ENCODE measurements at regions not wholly inside any gene's neighbourhood (a gene's known extent, or its start where the extent isn't known, plus 50 kb on each side); places are given as distances from the start of the nearest gene placed in this dataset.
A peak's percentile ranks its signal among the peaks of the same experiment; 100 is the strongest.
"Not testable (repeated sequence)": the region's sequence is repeated elsewhere in the genome, so short reads cannot be mapped to it uniquely, and the experiment has no call there.

DNA sequence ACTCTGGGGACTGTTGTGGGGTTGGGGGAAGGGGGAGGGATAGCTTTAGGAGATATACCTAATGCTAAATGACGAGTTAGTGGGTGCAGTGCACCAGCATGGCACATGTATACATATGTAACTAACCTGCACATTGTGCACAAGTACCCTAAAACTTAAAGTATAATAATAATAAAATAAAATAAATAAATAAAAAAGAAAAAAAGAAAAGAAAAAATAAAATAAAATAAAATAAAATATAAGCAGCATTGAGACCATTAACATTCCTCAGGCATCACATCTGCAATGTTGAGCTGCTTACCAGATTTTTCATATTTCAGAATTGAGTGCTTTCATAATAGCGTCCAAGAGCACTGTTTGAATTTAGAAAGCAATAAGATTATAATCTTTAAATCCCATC, 263.2 kb upstream of the GJE1 start:
- not testable (repeated sequence) for H2BK15ac ChIP-seq (replicated peaks; ENCODE audit: low read depth); H3K27me3 ChIP-seq (ENCODE audit: insufficient read depth, low read length, poor library complexity); H4K5ac ChIP-seq (ENCODE audit: low read length); H2BK120ac ChIP-seq (ENCODE audit: low read depth, low read length); H2BK5ac ChIP-seq (ENCODE audit: low read length); H3K27ac ChIP-seq (ENCODE audit: low read depth, low read length); H3K18ac ChIP-seq (ENCODE audit: low read length); H3K23ac ChIP-seq (ENCODE audit: low read length); H3K36me3 ChIP-seq (ENCODE audit: control insufficient read depth, insufficient read depth, low read length); H3K79me1 ChIP-seq (ENCODE audit: low read length); H4K8ac ChIP-seq (ENCODE audit: low read depth, low read length); H3K4me2 ChIP-seq (ENCODE audit: low read length); H2AK5ac ChIP-seq (ENCODE audit: low read length); H3K9ac ChIP-seq (ENCODE audit: low read length); H3K4me3 ChIP-seq (ENCODE audit: low read length); DNase-seq; H3K56ac ChIP-seq (ENCODE audit: low read length); H3K4me1 ChIP-seq (ENCODE audit: control insufficient read depth, low read depth, low read length); H3K79me2 ChIP-seq (ENCODE audit: control insufficient read depth, insufficient read depth, low read length); H3K4ac ChIP-seq (ENCODE audit: low read depth, low read length)
- no CpG with 5 or more reads among the region's 2 CpGs for WGBS (ENCODE audit: extremely low coverage, insufficient coverage, low lambda C conversion rate)

DNA sequence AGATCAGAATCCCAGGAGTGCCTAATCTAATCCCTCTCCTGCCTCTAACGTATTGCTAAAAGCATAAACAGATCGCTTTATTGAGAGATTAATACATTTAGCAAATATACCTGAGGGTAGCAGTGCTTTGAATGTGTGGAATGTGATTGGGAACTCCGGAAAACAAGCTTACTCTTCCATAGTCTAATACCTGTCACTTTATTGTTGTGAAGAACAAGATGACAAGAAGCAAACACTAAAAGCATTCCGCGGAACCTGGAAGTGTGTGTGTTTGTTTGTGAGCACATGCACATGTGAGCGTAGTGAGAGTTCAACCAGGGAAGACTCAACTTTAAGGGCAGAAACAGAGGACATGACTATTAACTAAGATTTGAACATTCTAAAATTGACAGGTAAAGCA, 265.0 kb upstream of the GJE1 start:
- Histone ChIP-seq H3K27ac (ENCODE audit: low read depth, low read length) (no peak overlapping the region), H3K4ac (ENCODE audit: low read depth, low read length) (no peak overlapping the region), H3K23ac (ENCODE audit: low read length) (no peak overlapping the region), H2AK5ac (ENCODE audit: low read length) (no peak overlapping the region), H4K8ac (ENCODE audit: low read depth, low read length) (no peak overlapping the region), H3K36me3 (ENCODE audit: control insufficient read depth, insufficient read depth, low read length) (no peaks in the 10 kb centered on the region), H3K79me1 (ENCODE audit: low read length) (no peaks in the 10 kb centered on the region), H4K5ac (ENCODE audit: low read length) (no peak overlapping the region), H3K4me3 (ENCODE audit: low read length) (no peak overlapping the region), H3K27me3 (ENCODE audit: insufficient read depth, low read length, poor library complexity) (no peaks in the 10 kb centered on the region), H3K9ac (ENCODE audit: low read length) (no peak overlapping the region), H3K79me2 (ENCODE audit: control insufficient read depth, insufficient read depth, low read length) (no peaks in the 10 kb centered on the region), H2BK15ac (replicated peaks; ENCODE audit: low read depth) (no peak overlapping the region), H3K18ac (ENCODE audit: low read length) (no peak overlapping the region), H2BK120ac (ENCODE audit: low read depth, low read length) (no peak overlapping the region), H2BK5ac (ENCODE audit: low read length) (no peak overlapping the region), H3K56ac (ENCODE audit: low read length) (no peak overlapping the region), H3K4me1 (ENCODE audit: control insufficient read depth, low read depth, low read length) (no peaks in the 10 kb centered on the region), H3K4me2 (ENCODE audit: low read length) (no peak overlapping the region)
- WGBS (ENCODE audit: extremely low coverage, insufficient coverage, low lambda C conversion rate) = no CpG with 5 or more reads among the region's 6 CpGs
- no peak for DNase-seq

DNA sequence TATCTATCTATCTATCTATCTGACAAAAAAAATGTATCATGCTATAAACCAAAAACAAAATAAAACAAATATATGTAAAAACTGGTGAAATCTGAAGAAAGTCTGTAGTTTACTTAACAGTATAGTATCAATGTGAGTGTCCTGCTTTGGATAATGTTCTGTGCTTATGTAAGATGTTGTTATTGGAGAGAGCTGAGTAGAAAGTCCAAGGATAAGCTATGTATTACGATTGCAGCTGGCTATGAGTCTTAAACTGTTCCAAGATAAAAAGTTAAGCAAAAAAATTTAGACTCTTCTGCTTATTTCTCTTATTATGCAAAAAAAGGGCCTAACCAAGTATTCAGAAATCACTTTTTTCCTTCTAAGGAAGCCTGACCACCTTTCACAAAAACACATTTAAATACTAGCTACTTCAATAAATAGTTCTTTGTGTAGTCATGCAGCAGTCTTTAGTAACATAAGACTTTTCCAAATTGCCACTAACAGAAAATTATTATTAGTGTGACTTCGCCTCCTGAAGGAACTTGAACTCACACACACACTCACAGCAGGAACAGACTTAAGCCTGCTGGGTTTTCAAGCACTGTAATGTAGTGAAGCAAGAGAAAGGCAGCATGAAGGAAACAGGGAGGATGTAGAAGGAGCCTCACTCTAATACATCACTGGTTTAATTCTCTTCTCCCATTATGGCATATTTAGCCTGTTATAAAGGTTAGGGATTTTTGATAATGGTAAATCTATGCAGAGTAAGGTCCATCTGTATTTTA, 265.8 kb upstream of the GJE1 start:
- no peaks in the 10 kb centered on the region for H3K27me3 ChIP-seq (ENCODE audit: insufficient read depth, low read length, poor library complexity)
- H3K9ac ChIP-seq (ENCODE audit: low read length) = no peak overlapping the region
- no CpG with 5 or more reads among the region's 2 CpGs for WGBS (ENCODE audit: extremely low coverage, insufficient coverage, low lambda C conversion rate)
- no peak overlapping the region for H2BK15ac ChIP-seq (replicated peaks; ENCODE audit: low read depth)
- H3K27ac ChIP-seq (ENCODE audit: low read depth, low read length) = no peak overlapping the region
- H3K4me2 ChIP-seq (ENCODE audit: low read length) = no peak overlapping the region
- DNase-seq = peak; percentile 44
- no peak overlapping the region for H2BK5ac ChIP-seq (ENCODE audit: low read length)
- no peak overlapping the region for H3K18ac ChIP-seq (ENCODE audit: low read length)
- no peak overlapping the region for H2BK120ac ChIP-seq (ENCODE audit: low read depth, low read length)
- H4K8ac ChIP-seq (ENCODE audit: low read depth, low read length) = no peak overlapping the region
- no peak overlapping the region for H3K4ac ChIP-seq (ENCODE audit: low read depth, low read length)
- H2AK5ac ChIP-seq (ENCODE audit: low read length) = no peak overlapping the region
- H3K56ac ChIP-seq (ENCODE audit: low read length) = no peak overlapping the region
- no peak overlapping the region for H4K5ac ChIP-seq (ENCODE audit: low read length)
- H3K23ac ChIP-seq (ENCODE audit: low read length) = no peak overlapping the region
- no peaks in the 10 kb centered on the region for H3K4me1 ChIP-seq (ENCODE audit: control insufficient read depth, low read depth, low read length)
- H3K4me3 ChIP-seq (ENCODE audit: low read length) = no peak overlapping the region
- H3K36me3 ChIP-seq (ENCODE audit: control insufficient read depth, insufficient read depth, low read length) = no peaks in the 10 kb centered on the region
- no peaks in the 10 kb centered on the region for H3K79me2 ChIP-seq (ENCODE audit: control insufficient read depth, insufficient read depth, low read length)
- H3K79me1 ChIP-seq (ENCODE audit: low read length) = no peaks in the 10 kb centered on the region

DNA sequence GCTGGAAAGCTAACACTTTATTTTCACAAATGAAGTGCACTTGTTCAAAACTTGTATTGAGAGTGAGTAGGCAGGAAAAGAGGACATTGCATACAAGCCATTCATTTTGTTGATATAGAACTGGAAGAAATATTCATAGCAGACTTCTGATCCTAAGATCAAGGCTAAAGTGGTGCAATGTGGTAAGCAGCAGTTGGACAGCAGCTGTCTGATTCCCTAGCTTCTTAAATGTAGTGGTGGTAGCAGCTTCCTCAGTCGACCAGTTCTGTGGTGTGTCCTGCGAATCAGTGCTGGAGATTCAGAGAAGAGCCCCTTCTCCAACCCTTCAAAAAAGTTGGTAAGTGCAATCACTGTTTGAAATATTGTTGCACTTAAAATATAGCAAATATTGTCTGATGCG, 281.7 kb upstream of the GJE1 start:
- Histone ChIP-seq H2AK5ac (ENCODE audit: low read length) (no peak overlapping the region), H3K36me3 (ENCODE audit: control insufficient read depth, insufficient read depth, low read length) (no peaks in the 10 kb centered on the region), H4K8ac (ENCODE audit: low read depth, low read length) (no peak overlapping the region), H3K4me1 (ENCODE audit: control insufficient read depth, low read depth, low read length) (no peaks in the 10 kb centered on the region), H3K23ac (ENCODE audit: low read length) (no peak overlapping the region), H2BK120ac (ENCODE audit: low read depth, low read length) (no peak overlapping the region), H3K9ac (ENCODE audit: low read length) (no peak overlapping the region), H3K56ac (ENCODE audit: low read length) (no peak overlapping the region), H3K4me2 (ENCODE audit: low read length) (no peak overlapping the region), H3K27me3 (ENCODE audit: insufficient read depth, low read length, poor library complexity) (no peaks in the 10 kb centered on the region), H3K27ac (ENCODE audit: low read depth, low read length) (no peak overlapping the region), H3K79me2 (ENCODE audit: control insufficient read depth, insufficient read depth, low read length) (no peaks in the 10 kb centered on the region), H2BK5ac (ENCODE audit: low read length) (no peak overlapping the region), H3K4me3 (ENCODE audit: low read length) (no peak overlapping the region), H3K18ac (ENCODE audit: low read length) (no peak overlapping the region), H2BK15ac (replicated peaks; ENCODE audit: low read depth) (no peak overlapping the region), H3K4ac (ENCODE audit: low read depth, low read length) (no peak overlapping the region), H3K79me1 (ENCODE audit: low read length) (no peaks in the 10 kb centered on the region), H4K5ac (ENCODE audit: low read length) (no peak overlapping the region)
- no peak for DNase-seq
- no CpG with 5 or more reads among the region's 3 CpGs for whole genome bisulfite sequencing (ENCODE audit: extremely low coverage, insufficient coverage, low lambda C conversion rate)

DNA sequence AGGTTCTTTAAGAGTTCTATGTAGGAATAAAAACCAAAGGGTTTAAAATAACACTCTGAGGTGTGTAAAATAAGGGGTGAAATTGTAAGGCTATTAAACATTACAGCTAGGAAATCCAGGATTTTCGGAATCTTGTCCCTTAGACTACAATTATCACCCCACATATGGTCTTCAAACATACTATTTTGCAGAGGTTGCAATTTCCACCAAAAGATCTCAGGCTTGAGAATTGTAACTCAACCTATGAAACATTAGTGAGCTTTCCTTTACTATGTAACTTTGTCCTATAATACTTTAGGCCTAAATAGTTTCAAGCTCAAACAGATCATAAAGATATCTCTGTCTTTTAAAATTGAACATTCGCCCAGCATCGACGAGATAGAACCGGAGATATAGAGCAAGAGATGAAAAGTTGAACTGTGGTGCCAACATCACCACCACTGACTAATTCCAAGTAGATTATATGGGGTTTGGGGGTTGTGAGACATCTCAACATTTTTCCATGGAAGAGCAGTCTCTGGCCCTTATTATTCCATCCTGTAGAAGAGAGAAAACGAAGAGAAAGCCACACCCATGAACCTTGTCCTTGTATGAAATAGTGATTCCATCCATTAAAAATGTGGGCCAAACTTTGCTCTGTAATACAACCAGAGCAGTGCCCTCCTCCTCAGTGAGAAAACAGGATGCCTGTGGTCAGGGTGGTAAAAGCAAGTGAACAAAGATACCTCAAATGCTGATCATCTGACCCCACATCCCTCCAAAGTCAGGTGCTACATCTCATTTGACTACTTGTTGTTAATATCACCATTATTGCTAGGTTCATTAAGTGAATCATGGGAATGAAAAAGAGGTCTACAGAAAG, 284.5 kb upstream of the GJE1 start:
- Histone ChIP-seq H3K36me3 (ENCODE audit: control insufficient read depth, insufficient read depth, low read length) (no peaks in the 10 kb centered on the region), H3K23ac (ENCODE audit: low read length) (no peak overlapping the region), H3K9ac (ENCODE audit: low read length) (no peak overlapping the region), H3K4ac (ENCODE audit: low read depth, low read length) (no peak overlapping the region), H3K79me2 (ENCODE audit: control insufficient read depth, insufficient read depth, low read length) (no peaks in the 10 kb centered on the region), H3K4me1 (ENCODE audit: control insufficient read depth, low read depth, low read length) (no peaks in the 10 kb centered on the region), H2AK5ac (ENCODE audit: low read length) (no peak overlapping the region), H3K27ac (ENCODE audit: low read depth, low read length) (no peak overlapping the region), H2BK120ac (ENCODE audit: low read depth, low read length) (no peak overlapping the region), H3K18ac (ENCODE audit: low read length) (no peak overlapping the region), H4K5ac (ENCODE audit: low read length) (no peak overlapping the region), H3K56ac (ENCODE audit: low read length) (no peak overlapping the region), H4K8ac (ENCODE audit: low read depth, low read length) (no peak overlapping the region), H2BK15ac (replicated peaks; ENCODE audit: low read depth) (no peak overlapping the region), H3K27me3 (ENCODE audit: insufficient read depth, low read length, poor library complexity) (no peaks in the 10 kb centered on the region), H3K79me1 (ENCODE audit: low read length) (no peaks in the 10 kb centered on the region), H2BK5ac (ENCODE audit: low read length) (no peak overlapping the region), H3K4me3 (ENCODE audit: low read length) (no peak overlapping the region), H3K4me2 (ENCODE audit: low read length) (no peak overlapping the region)
- DNase-seq = no peak
- no CpG with 5 or more reads among the region's 6 CpGs for WGBS (ENCODE audit: extremely low coverage, insufficient coverage, low lambda C conversion rate)

Measured in mesendoderm (in vitro differentiated cells).